HG02884 (cell line): ENCODE measurements at regions not wholly inside any gene's neighbourhood (a gene's known extent, or its start where the extent isn't known, plus 50 kb on each side); places are given as distances from the start of the nearest gene placed in this dataset.
"Not testable (repeated sequence)": the region's sequence is repeated elsewhere in the genome, so short reads cannot be mapped to it uniquely, and the experiment has no call there.

Experiments used
- ATAC-seq: cut with Tn5 transposase; IDR thresholded peaks from one replicate; pipeline ENCODE4 v1.9.1; 2021; ENCODE audit warnings: mild to moderate bottlenecking, moderate library complexity; ENCODE audit not compliant: unreplicated experiment

DNA sequence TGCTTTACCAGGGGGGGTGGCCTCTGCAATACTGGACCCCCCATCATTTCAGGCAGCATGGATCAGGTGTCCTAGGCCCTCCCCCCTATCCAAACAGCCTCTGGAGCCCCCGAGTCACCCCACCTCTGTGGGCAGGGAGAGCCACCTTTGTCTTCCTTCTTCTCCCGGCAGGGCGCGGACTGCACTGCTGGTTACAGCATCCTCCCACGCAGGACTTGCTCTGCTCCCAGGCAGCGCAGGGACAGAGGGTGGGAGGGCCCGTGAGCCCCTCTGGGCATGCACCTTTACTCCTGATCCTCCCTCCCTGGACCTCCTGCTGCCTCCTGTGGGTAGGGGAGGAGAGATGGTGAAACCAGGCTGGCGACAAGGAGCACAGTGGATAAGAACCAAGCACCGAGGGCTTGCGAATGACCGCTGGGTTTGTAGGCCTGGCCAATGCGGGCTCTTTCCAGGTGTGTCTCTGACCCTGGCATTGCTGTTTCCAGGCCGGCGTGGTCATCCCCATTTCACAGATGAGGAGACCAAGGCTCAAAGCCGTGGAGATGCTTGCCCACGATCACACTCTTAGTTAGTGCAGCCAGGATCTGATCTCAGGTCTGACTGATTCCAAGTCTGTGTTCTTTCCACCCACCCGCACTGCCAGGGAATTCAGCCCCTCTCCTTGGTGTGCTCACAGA is 73.6 kb upstream of the TARDBP start:
- ATAC-seq = no peak

DNA sequence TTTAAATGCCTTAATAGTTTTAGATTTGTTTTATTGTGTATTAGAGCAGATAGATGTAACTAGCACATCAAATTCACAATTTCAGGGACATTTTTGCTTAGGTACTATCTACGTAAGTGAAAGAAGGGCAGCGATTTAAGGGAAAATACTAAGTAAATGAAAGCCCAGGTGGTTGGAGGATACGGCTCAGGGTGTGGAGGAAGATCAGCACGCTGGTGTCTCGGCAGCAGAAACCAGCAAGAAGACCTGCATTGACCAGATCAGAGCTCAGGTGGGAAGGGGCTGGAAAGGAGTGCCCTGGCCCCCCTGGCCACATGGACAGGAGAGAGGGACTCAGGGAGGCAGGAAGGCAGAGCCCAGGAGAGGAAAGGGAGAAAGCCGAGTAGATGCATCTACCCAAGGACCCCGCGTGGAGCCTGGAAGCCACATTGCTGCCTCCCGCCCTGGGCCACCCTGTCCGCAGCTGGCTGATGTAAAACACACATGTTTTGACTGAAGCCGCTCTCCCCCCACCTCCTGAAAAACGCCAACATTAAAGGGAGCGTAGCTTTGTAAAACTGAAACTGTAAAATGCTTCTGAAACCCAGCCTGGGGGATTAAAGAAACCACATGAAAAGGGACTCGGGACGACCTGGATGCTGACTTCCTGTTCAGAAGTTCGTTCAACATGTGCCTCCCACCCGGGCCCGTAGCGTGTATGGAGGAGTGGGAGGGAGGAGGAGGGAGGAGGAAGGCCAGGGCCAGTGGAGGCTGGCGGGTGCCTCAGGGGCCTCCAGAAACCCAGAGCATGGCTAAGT is 72.6 kb upstream of the TARDBP start:
- peak; percentile 62 for ATAC-seq

DNA sequence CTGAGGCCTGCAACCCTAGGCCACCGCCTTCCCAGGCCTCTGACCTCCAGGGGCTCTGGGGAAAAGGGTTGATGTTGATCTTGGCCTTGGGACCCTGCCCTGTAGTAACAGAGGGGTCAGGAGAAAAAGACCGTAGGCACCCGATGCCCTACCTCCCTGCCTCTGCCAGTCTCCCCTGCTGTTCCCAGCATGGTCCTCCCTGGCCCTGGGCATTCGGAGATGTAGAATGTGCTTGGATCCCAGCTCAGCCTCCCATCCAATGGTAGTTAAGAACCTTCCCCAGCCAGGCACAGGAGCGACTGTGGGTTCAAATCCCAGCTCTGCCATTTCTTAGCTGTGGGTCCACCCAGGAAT is 72.0 kb upstream of the TARDBP start:
- ATAC-seq = no peak

DNA sequence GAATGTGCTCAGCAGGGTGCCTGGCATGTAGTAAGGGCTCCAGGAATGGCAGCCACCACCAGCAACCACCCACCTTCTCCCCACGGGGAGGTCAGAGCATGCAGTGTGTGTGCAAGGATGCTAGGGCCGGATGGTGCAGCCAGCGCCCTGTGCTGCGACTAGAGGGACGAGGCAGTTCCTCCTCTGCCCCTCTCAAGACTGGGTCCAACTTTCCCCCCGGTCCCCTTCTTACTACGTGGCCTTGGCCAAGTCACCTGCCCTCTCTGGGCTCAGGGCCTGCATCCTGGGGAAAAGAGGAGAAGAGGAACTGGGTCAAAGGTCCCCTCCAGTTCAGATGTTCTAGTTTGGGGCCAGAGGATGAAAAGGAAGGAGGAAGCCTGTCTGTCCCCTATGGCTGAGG is 71.6 kb upstream of the TARDBP start:
- no peak for ATAC-seq

DNA sequence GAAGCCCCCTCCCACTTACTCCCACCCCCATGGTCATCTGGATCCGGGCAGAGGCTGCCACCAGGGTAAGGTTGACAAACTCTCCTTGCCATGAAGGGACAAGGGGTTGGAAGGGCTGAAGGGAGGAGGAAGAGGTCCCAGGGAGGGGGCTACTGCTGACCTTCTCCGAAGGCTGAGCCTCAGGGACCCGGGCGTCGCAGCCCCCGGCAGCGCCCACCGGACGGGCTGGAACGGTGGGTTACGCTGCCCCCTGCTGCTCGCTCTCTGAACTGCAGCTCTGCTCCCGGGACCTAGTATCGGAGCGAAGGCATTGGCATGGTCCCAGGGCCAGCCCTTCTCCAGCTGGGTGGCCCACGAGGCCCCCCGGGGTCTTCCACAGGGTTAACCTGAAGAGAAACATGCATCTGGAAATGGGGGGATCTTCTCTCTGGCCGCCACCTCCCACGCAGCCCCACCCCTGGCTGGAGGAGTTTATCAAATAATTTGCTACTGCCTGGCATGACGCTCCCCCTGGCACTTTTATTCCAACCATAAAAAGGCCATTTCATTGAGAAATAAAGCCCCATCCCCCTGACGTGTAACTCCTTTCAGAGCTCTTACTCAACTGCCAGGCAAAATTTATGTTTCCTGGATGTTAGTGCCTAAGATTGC is 70.4 kb upstream of the TARDBP start:
- no peak for ATAC-seq

DNA sequence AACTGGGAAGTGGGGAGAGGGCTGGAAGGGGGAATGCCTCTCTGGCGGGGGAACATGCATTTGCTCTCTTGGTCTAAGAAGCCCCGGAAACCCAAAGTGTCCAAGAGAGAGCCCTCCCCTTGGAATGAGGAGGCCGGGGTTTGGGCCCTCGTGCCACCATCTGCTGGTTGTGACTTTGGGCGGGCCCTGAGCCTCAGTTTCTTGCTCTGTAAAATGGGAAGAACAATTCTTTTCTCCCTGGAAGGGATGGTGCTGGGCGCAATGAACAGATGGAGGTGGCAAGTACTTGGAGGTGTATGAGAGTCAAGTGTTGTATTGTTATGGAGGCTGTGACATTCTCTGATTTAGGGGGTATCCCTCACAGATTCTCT is 69.9 kb upstream of the TARDBP start:
- ATAC-seq = no peak

DNA sequence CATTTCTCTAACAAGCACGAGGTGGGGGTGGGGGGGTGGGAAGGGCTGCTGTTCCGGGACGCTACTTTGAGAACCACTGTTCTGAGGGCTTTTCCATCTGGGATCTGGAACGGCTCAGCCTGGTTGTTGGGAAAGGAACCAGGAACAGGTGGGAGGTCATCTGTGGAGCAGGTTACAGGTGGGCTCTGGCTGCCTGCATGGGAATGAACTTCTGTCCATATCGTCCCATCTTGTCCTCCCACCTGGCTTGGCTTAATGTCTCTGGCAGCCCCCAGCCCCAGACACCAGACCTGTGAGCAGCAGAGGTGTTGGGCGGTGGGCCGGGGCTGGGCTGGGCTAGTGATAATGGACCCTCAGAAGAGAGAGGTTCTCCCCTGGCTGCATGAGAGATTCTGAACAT is 69.4 kb upstream of the TARDBP start:
- no peak for ATAC-seq

DNA sequence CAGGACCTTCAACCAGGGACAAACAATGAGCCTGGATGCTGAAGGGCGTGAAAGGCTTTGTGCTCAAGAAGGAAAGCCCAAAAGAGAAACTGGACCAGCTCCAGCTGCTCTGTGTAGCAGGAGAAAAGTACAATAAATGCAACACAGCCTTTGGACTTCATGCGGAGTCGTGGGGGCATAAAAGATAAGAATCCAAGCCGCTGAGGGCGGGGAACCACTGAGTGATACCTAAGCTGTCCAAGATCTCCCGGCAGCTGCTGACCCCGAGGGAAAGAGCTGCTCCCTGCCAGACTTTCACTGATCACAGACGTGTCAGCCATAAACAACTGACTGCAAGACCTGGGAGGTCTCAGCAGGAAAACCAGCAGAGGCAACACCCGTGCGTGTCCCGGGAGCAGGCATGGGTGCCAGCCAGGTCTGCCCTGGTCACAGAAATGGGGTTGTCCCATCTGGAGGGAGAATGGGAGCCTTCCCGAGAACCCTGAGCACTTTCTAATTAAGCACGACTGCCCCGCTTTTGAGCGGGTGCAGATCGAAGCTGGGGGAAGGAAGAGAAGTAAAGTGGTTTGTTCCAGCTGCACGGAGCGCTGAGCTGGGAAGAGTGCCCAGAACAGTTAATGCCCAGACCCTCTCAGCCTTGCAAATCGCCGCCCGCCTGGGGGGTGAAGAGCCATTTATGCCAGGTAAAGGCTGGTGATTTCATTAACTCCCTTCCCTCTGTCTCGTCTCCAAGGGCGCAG is 68.3 kb upstream of the TARDBP start:
- ATAC-seq = no peak

DNA sequence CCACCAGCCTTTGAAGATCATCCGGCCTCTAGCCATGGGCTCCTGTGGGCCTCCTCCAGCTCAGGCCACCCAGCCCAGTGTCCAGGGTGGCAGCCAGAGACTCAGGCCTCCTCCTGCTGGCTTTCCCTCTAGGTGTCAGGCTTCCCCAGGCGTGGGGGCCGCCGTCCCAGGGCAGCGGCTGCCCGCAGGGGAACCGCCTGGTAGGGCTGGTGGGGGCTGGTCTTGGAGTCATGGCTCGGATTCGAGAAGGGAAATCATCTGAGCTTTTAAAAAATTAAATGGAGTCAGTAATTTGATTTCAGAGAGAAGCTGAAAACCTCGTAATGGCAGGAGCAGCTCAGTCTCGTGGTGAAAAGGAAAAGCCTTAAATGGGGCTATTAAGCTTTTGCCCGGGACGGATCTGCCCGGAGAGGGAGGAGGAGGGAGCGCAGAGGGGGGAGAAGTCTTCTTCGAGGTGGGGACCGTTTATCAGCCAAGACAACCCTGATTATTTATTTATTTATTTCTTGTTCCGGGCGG is 66.4 kb upstream of the TARDBP start:
- ATAC-seq = no peak

DNA sequence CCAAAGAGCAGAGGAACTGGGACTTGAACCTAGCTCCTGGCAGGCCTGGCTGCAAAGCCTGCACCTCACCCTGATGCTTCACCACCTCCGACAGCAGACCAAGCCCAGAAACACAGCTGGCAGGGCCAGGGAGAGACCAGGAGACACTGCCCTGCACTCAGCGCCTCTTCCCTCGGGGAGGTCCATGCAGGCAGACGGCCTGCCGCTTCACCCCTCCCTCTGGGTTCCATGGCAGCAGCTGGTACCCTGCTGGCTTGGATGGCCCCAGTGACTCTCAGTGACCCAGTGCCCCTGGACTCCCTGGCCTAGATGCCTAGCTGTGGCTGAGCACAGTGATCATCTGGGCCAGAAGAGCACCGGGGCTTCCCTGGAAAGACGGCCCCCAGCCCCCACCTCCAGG is 65.3 kb upstream of the TARDBP start:
- ATAC-seq = no peak

DNA sequence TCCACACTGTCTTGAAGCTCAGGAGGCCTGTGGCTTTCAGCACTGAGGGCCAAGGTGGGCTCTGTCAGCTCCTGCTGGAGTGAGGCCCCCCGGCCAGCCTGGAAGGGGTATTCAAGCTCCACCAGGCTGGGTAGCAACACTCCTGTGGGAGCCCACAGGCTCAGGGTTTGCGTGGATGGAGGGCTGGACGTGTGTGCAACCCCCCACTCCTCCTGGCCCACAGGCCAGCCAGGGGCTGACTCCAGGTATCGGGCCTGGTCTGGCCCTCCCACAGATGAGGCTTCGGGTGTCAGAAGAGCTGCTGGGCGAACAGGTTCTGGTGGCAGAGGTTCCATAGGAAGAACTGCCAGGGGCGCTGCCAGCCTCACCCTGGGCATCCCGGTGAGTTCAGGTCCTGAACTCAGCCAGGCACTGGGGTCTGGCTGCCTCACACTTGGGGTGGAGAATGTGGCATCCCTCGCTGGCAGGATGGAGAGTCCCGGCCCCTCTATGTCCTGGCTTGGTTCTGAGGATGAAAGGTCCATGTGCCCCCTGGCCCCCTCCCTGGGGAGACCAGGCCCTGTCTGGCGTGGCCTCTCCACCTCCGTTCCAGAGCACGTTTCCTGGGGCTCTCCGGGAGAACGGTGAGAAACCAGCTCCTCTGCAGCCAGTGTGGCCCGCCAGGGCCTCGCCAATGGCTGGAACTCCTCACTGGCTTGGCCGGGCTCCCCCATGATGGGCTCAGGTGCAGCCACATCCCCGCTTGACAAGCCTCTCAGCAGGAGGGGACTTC is 64.6 kb upstream of the TARDBP start:
- no peak for ATAC-seq

DNA sequence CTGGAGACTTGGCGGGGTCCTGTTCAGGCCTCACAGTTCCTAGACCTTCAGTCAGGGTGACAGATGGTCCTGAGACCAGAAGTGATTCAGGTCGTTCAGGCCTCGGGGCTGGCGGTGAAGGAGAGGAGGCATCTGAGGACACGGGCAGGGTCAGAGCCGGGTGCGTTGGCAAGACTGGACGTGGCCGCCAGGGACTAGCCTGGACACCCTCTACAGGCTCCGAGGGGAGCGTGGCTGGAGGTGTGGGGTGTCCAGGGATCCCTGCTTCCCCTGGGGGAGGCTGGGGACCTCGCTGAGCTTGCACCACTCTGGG is 64.0 kb upstream of the TARDBP start:
- ATAC-seq = no peak

DNA sequence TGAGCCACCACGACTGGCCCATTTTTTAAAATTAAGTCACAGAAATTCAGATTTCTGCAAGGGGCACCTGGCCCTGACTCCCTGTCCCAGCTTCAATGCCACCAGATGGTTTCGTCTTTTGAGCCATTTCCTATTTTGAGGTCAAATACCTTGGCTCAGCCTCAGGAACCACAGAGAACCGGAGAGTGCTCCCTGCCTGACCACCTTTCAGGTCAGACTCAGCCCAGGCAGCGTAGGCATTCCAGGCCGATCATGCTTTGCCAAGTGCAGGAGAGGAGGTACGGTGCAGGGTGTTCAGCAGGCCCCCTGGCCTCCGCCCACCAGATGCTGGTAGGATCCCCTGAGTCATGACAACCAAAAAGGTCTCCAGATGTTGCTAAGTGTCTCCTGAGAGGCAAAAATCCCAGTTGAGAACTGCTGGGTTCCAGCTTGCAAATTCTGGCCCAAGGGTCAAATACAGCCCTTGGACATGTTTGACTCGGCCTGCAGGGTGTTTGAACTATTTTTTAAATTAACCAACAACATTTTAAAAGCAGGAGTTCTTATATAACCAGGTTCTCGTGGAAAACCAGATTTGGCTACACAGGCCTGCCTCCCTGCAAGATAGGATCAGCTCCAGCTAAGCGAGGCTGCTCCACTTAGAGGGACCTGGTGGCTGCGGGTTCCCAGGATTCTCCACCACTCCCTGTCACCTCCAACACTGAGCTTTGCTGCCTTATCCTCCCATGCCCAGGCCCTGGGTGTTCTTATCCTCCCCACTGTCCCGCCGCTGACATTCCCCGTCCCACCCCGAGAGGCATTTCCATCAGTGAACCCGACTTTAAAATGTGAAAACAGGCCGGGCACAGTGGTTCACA is 61.9 kb upstream of the TARDBP start:
- ATAC-seq = no peak

DNA sequence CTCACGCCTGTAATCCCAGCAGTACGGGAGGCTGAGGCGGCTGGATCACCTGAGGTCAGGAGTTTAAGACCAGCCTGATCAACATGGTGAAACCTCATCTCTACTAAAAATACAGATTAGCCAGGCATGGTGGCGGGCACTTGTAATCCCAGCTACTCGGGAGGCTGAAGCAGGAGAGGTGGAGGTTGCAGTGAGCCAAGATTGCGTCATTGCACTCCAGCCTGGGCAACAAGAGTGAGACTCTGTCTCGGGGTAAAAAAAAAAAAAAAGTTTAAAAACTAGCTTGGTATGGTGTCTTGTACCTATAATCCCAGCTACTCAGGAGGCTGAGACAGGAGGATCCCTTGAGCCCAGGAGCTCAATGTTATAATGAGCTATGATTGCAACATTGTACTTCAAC is 61.2 kb upstream of the TARDBP start:
- ATAC-seq = not testable (repeated sequence)

DNA sequence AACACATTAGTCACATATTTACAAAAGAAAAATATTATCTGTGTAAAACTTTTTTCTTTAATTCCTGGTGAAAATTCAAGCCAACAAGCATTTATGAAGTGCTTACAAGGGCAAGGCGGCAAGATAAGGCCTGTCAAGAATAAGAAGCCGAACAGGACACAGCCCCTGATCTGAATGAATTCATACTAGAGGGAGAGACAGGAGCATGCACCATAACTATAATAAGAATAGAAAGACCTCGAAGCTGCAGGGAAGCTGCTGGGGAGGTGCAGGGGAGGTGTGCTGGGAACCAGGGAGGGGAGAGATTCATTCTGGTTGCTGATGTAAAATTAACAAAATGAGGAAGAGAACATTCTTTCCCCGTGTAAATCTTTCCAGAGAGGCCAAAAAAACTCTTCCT is 60.5 kb upstream of the TARDBP start:
- no peak for ATAC-seq

DNA sequence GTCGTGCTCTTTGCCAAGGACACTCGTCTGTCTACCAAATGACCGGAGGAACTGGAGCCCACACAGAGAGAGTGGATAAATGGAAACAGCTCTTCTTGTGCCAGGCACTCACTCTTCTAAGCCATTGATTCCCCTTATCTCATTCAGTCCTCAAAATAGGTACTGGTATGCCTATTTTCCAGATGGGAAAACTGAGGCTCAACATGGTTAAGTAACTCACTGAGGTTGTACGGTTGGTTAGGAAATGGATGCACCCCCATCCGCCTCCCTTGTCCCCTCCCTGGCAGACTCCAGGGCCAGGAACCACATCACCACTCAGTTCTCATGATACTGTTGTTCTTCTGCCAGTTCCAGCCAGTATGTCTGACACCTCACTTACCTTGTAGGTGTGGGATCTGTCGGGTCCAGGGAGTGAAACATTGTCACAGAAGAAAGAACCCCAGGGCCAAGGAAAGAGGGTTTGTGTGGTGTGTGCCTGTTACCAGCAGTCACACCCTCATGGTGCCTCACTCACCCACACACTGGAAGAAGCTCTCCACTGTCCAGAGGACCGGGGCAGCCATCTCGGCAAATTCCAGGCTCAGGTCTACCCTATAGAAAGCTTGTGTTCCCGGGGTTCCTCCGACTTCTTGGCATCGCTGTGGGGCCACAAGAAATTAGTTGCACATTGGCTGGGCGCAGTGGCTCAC is 58.8 kb upstream of the TARDBP start:
- no peak for ATAC-seq

DNA sequence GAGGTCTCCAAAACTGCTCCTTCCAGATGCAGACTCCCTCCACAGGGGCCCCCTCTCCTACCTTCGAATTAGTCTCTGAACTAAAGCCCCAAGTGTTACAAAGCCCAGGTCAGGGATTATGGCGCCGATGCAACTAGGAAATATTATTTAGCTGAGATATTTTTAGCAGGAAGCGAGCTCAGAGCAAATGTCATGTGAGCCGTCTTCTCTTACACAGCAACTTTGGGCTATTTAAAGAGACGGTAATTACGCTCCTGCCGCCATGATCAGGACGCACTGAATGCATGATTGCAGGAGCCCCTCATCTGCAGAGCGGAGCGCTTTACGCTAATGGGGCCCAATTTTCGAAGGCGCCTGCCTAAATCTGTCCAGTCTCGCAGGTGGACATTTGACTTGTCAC is 55.3 kb upstream of the TARDBP start:
- ATAC-seq = no peak

DNA sequence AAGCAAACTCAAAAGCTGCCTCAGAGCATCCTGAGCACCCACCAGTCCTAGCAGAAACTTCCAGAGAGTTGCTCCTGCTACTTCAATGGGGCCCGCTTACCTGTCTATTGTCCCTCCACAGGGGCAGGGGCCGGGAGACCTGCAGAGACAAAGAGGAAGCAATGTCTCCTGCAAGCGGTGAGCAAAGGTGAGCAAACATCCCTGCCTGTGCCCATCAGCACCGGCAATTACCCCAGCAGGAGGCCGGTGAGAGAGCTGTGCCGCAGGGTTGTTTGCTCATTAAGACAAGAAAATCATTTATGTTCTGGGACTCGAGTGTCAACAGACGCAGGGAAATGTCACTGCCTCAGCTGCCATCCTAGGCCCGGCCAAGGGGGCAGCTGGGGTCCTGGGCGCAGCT is 53.8 kb upstream of the TARDBP start:
- ATAC-seq = no peak
